ENCODE measurements at regions not wholly inside any gene's neighbourhood (a gene's known extent, or its start where the extent isn't known, plus 50 kb on each side); places are given as distances from the start of the nearest gene placed in this dataset.

DNA sequence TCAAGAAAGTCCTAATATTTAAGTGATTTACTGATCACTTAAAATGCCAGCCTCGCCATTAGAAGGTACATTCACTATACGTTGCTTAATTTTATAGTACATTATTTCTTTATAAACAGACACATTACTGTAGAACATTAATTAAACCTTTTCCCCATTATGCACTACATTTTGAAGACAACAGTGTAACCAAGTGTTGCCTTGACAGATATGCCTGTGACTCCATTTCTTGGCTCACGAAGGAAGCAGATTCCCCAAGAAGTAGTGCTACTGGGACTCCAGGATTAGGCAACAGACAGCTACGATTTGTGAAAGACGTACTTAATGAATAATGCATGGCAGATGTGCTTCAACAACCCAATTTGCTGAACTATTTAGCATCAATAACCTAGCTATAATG is 394.8 kb downstream of the RPS29 start:
- POLR2A ChIA-PET = no interaction called here
- H4K20me1 ChIP-seq (ENCODE audit: insufficient read depth) = no peaks in the 10 kb centered on the region
- no peak overlapping the region for H3K27ac ChIP-seq (ENCODE audit: low read depth in 2 of 2, low read length in 1 of 2)
- no peaks in the 10 kb centered on the region for H3K36me3 ChIP-seq (replicated peaks in 1 of 2; ENCODE audit: control insufficient read depth in 1 of 2, insufficient read depth in 2 of 2, low read length in 1 of 2)
- H3K79me2 ChIP-seq (ENCODE audit: insufficient read depth) = no peaks in the 10 kb centered on the region
- CTCF ChIA-PET = interaction anchor here (1.0 kb wide), 1 partner anchor 17 kb away, joined by 4 read pairs; no protein-coding TSS in a partner anchor
- H3K4me1 ChIP-seq (ENCODE audit: control insufficient read depth in 1 of 2, insufficient read depth in 2 of 2, low read depth in 1 of 2, low read length in 1 of 2) = peaks cover 0 to 14% of the 10 kb centered on the region in 2 experiments; a peak in 1 of 4 replicates
- WGBS (ENCODE audit: low lambda C conversion rate) = 29% methylated on average over 5 of the region's 5 CpGs
- H3K9me3 ChIP-seq = no peaks in the 10 kb centered on the region
- no peaks in the 10 kb centered on the region for H3K9me2 ChIP-seq
- H3K27me3 ChIP-seq (ENCODE audit: insufficient read depth) = no peaks in the 10 kb centered on the region
- no peak overlapping the region for H3K9ac ChIP-seq
- H3K4me2 ChIP-seq = no peak overlapping the region
- H3K4me3 ChIP-seq (ENCODE audit: low read depth in 2 of 2, low read length in 1 of 2) = no peak overlapping the region
- DNase-seq = no peak
- TF ChIP-seq JUND (IDR thresholded peaks at IDR 0.05) (no peak), TAF1 (IDR thresholded peaks at IDR 0.05; ENCODE audit: borderline replicate concordance, low read depth, low read length) (no peak), GATA2 (CRISPR knock-in tag; IDR thresholded peaks at IDR 0.05) (no peak), TCF12 (IDR thresholded peaks at IDR 0.05) (no peak), RFX5 (IDR thresholded peaks at IDR 0.05; ENCODE audit: low read length) (no peak), YY1 (IDR thresholded peaks at IDR 0.05; ENCODE audit: low read depth) (no peak), NFIC (IDR thresholded peaks at IDR 0.05; ENCODE audit: borderline replicate concordance) (no peak), EP300 (IDR thresholded peaks at IDR 0.05; ENCODE audit: borderline replicate concordance in 1 of 2, low read depth in 1 of 2, low read length in 1 of 2) (no peak), FOSL2 (IDR thresholded peaks at IDR 0.05; ENCODE audit: borderline replicate concordance, low read depth) (no peak), SIN3A (IDR thresholded peaks at IDR 0.05; ENCODE audit: borderline replicate concordance, low read depth, low read length) (no peak), RXRA (IDR thresholded peaks at IDR 0.05; ENCODE audit: borderline replicate concordance, low read depth) (no peak), FOXM1 (IDR thresholded peaks at IDR 0.05; ENCODE audit: low read depth) (no peak), EZH2phosphoT487 (IDR thresholded peaks at IDR 0.05; ENCODE audit: borderline replicate concordance, low read depth) (no peak), ELF1 (IDR thresholded peaks at IDR 0.05) (no peak), FOXJ3 (CRISPR knock-in tag; IDR thresholded peaks at IDR 0.05) (no peak), NRF1 (IDR thresholded peaks at IDR 0.05; ENCODE audit: low read depth, low read length) (no peak)
- TF ChIP-seq, protein P1, sequence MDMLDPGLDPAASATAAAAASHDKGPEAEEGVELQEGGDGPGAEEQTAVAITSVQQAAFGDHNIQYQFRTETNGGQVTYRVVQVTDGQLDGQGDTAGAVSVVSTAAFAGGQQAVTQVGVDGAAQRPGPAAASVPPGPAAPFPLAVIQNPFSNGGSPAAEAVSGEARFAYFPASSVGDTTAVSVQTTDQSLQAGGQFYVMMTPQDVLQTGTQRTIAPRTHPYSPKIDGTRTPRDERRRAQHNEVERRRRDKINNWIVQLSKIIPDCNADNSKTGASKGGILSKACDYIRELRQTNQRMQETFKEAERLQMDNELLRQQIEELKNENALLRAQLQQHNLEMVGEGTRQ (IDR thresholded peaks at IDR 0.05; ENCODE audit: borderline replicate concordance, low read depth, low read length) = no peak
- TF ChIP-seq, protein P2, sequence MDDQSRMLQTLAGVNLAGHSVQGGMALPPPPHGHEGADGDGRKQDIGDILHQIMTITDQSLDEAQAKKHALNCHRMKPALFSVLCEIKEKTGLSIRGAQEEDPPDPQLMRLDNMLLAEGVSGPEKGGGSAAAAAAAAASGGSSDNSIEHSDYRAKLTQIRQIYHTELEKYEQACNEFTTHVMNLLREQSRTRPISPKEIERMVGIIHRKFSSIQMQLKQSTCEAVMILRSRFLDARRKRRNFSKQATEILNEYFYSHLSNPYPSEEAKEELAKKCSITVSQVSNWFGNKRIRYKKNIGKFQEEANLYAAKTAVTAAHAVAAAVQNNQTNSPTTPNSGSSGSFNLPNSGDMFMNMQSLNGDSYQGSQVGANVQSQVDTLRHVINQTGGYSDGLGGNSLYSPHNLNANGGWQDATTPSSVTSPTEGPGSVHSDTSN (IDR thresholded peaks at IDR 0.05) = no peak
- TF ChIP-seq, protein P3, sequence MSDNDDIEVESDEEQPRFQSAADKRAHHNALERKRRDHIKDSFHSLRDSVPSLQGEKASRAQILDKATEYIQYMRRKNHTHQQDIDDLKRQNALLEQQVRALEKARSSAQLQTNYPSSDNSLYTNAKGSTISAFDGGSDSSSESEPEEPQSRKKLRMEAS (IDR thresholded peaks at IDR 0.05; ENCODE audit: low read depth) = no peak
- H2AFZ ChIP-seq (ENCODE audit: low read depth) = no peak overlapping the region
- no peaks in the 10 kb centered on the region for H3F3A ChIP-seq (replicated peaks; ENCODE audit: insufficient read depth)

Measured in SK-N-SH (cell line).